HepG2 (cell line): ENCODE measurements at regions not wholly inside any gene's neighbourhood (a gene's known extent, or its start where the extent isn't known, plus 50 kb on each side); places are given as distances from the start of the nearest gene placed in this dataset.

Experiments used
- ATAC-seq: fragments of 200-7000 bp; cut with Tn5 transposase; 3 replicates; pipeline ENCODE4 v1.9.1; 2020; ENCODE audit warnings: mild to moderate bottlenecking, moderate library complexity
- BruUV-seq: library from RNA; stranded (reverse); fragments of 400-500 nt; replicated peaks from 2 replicates; lab custom pipeline; 2021; lab: Mats Ljungman, UMichigan
- CTCF ChIA-PET: fragments of 300-600 bp; formaldehyde crosslinking; extraction: SDS; loops from one replicate; lab custom pipeline; 2021; ENCODE audit warnings: low total read pairs, inconsistent platforms, low intra/inter-chr PET ratio; lab: Yijun Ruan, JAX
- POLR2A ChIA-PET: fragments of 350-600 bp; sonication (Branson Sonifier 250); formaldehyde crosslinking; loops from one replicate; lab custom pipeline; 2020; ENCODE audit warnings: antibody characterized with exemption, inconsistent platforms; lab: Yijun Ruan, JAX
- DNase-seq: peaks from one replicate; pipeline ENCODE4 v3.0.0-alpha.2; 2015; ENCODE audit warnings: low spot score
- FAIRE-seq: peaks from 3 replicates; lab custom pipeline; 2011; peaks lifted over from hg19 to GRCh38; lab: Jason Lieb, UNC
- H2AFZ ChIP-seq: one replicate; pipeline ENCODE4 v1.6.1; 2011; ENCODE audit warnings: low read length, inconsistent platforms
- H3K27ac ChIP-seq: fragments of 300-600 bp; 3 replicates; pipeline ENCODE4 v1.8.0; 2011; ENCODE audit warnings: mixed run types, mild to moderate bottlenecking, mixed read lengths, low read length, inconsistent platforms; ENCODE audit not compliant: insufficient read depth; ENCODE audit errors: extremely low read length
- H3K27me3 ChIP-seq, 2 experiments: fragments of 200-600 bp in 1 of 2; 2 replicates in 1 of 2; 3 replicates in 1 of 2; pipeline versions ENCODE4 v1.6.0 to v1.8.0; 2011; ENCODE audit warnings: low read length in 2 of 2, mild to moderate bottlenecking in 2 of 2, moderate library complexity in 2 of 2, inconsistent platforms in 1 of 2; ENCODE audit not compliant: insufficient read depth in 2 of 2, control insufficient read depth in 1 of 2
- H3K36me3 ChIP-seq, 2 experiments: fragments of 200-600 bp in 1 of 2; replicated peaks in 1 of 2; 2 replicates in 1 of 2; 3 replicates in 1 of 2; pipeline versions ENCODE4 v1.5.1 to v1.8.0; 2011; ENCODE audit warnings: low read length in 2 of 2, inconsistent platforms in 1 of 2; ENCODE audit not compliant: insufficient read depth in 2 of 2, control insufficient read depth in 1 of 2
- H3K4me1 ChIP-seq: 2 replicates; pipeline ENCODE4 v1.5.1; 2012; ENCODE audit warnings: low read length, inconsistent platforms; ENCODE audit not compliant: insufficient read depth
- H3K4me2 ChIP-seq: 2 replicates; pipeline ENCODE4 v1.6.0; 2011; ENCODE audit warnings: low read depth, low read length, inconsistent platforms
- H3K4me3 ChIP-seq, 3 experiments: fragments of 200-600 bp in 1 of 3; sonication (generic), shearing (Covaris generic) in 1 of 3; replicated peaks in 1 of 3; 2 replicates each; pipeline ENCODE4 v1.5.1; 2011 to 2016; ENCODE audit warnings: low read length in 3 of 3, inconsistent platforms in 2 of 3, low read depth in 2 of 3, mild to moderate bottlenecking in 2 of 3, control low read depth in 1 of 3, mixed read lengths in 1 of 3; ENCODE audit not compliant: insufficient read depth in 1 of 3
- H3K79me2 ChIP-seq: one replicate; pipeline ENCODE4 v1.6.1; 2011; ENCODE audit warnings: low read length, inconsistent platforms; ENCODE audit not compliant: insufficient read depth
- H3K9ac ChIP-seq: 2 replicates; pipeline ENCODE4 v1.6.0; 2011; ENCODE audit warnings: mild to moderate bottlenecking, low read depth, low read length, inconsistent platforms; ENCODE audit not compliant: insufficient read depth
- H3K9me3 ChIP-seq: 2 replicates; pipeline ENCODE4 v1.5.1; 2012; ENCODE audit warnings: mild to moderate bottlenecking, low read length
- H4K20me1 ChIP-seq: 2 replicates; pipeline ENCODE4 v1.6.0; 2011; ENCODE audit warnings: inconsistent platforms, mild to moderate bottlenecking, low read length, moderate library complexity; ENCODE audit not compliant: insufficient read depth
- ATM ChIP-seq: fragments of 450-650 bp; IDR thresholded peaks from 2 replicates; pipeline ENCODE4 v1.7.1; 2017; ENCODE audit warnings: mild to moderate bottlenecking, borderline replicate concordance
- BCL6 ChIP-seq: IDR thresholded peaks from 2 replicates; pipeline ENCODE4 v1.6.1; 2016; ENCODE audit warnings: missing genetic modification reagents, missing compliant biosample characterization
- EHMT2 ChIP-seq: fragments of 200-600 bp; sonication (generic); IDR thresholded peaks from 2 replicates; pipeline ENCODE4 v1.7.0; 2017; ENCODE audit warnings: antibody characterized with exemption, low read depth, low read length, borderline replicate concordance
- ELF1 ChIP-seq: sonication (generic); formaldehyde crosslinking; IDR thresholded peaks from 2 replicates; pipeline ENCODE4 v1.4.0; 2020; ENCODE audit warnings: missing genetic modification reagents
- GPN1 ChIP-seq: sonication (generic); formaldehyde crosslinking; IDR thresholded peaks from 2 replicates; pipeline ENCODE4 v1.5.1; 2020; ENCODE audit warnings: missing genetic modification reagents, borderline replicate concordance
- HNRNPL ChIP-seq: fragments of 200-400 bp; formaldehyde crosslinking; IDR thresholded peaks from 2 replicates; pipeline ENCODE4 v1.6.1; 2017; ENCODE audit warnings: mild to moderate bottlenecking, low read depth, low read length
- HNRNPLL ChIP-seq: fragments of 200-400 bp; formaldehyde crosslinking; IDR thresholded peaks from 2 replicates; pipeline ENCODE4 v1.6.1; 2017; ENCODE audit warnings: mild to moderate bottlenecking, low read depth, low read length; ENCODE audit not compliant: poor library complexity, severe bottlenecking
- NCOA2 ChIP-seq: sonication (generic); formaldehyde crosslinking; IDR thresholded peaks from 2 replicates; pipeline ENCODE4 v1.8.0; 2022; ENCODE audit warnings: inconsistent platforms
- NFYB ChIP-seq: sonication (generic); formaldehyde crosslinking; IDR thresholded peaks from 2 replicates; pipeline ENCODE4 v1.4.0; 2020; ENCODE audit warnings: missing genetic modification reagents
- ZBTB20 ChIP-seq: sonication (generic); formaldehyde crosslinking; IDR thresholded peaks from 2 replicates; pipeline ENCODE4 v1.8.1; 2023; ENCODE audit warnings: missing genetic modification reagents, low read depth, mild to moderate bottlenecking, borderline replicate concordance
- ZFP1 ChIP-seq: IDR thresholded peaks from 2 replicates; pipeline ENCODE4 v1.6.1; 2016
- ZNF207 ChIP-seq: fragments of 450-650 bp; IDR thresholded peaks from 2 replicates; pipeline ENCODE4 v1.6.1; 2016; ENCODE audit warnings: antibody characterized with exemption, borderline replicate concordance
- ZNF282 ChIP-seq: fragments of 450-650 bp; IDR thresholded peaks from 2 replicates; pipeline ENCODE4 v1.6.1; 2018; ENCODE audit not compliant: partially characterized antibody
- WGBS: methylation state at CpG from one replicate; pipeline ENCODE4 v1.1.6; 2017; ENCODE audit warnings: low lambda C conversion rate; 5-methylcytosine and 5-hydroxymethylcytosine counted together
- in situ Hi-C: cut with HindIII; loops from 2 replicates; pipeline ENCODE4 v1.10.0; 2017; ENCODE audit warnings: low pct_unique_long_range_greater_than_20kb; ENCODE audit not compliant: extremely low pct_ligation_motif_present
- intact Hi-C: fragments of 100-400 bp; cut with micrococcal nuclease; formaldehyde crosslinking; loops from one replicate; pipeline ENCODE4 v1.10.0; 2022; ENCODE audit not compliant: unreplicated experiment
- TF ChIP-seq, protein P1 (sequence below): IDR thresholded peaks from 2 replicates; pipeline ENCODE4 v1.6.1; 2018; ENCODE audit warnings: missing genetic modification reagents
- TF ChIP-seq, protein P2 (sequence below): sonication (generic); formaldehyde crosslinking; IDR thresholded peaks from 2 replicates; pipeline ENCODE4 v1.8.0; 2022; ENCODE audit warnings: mild to moderate bottlenecking, missing genetic modification reagents, borderline replicate concordance
- TF ChIP-seq, protein P3 (sequence below): sonication (generic); formaldehyde crosslinking; IDR thresholded peaks from 2 replicates; pipeline ENCODE4 v1.4.0; 2020; ENCODE audit warnings: missing genetic modification reagents; ENCODE audit errors: not compliant biosample characterization
- TF ChIP-seq, protein P4 (sequence below): sonication (generic); formaldehyde crosslinking; IDR thresholded peaks from 2 replicates; pipeline ENCODE4 v1.5.1; 2020; ENCODE audit warnings: mild to moderate bottlenecking, missing genetic modification reagents, moderate library complexity

DNA sequence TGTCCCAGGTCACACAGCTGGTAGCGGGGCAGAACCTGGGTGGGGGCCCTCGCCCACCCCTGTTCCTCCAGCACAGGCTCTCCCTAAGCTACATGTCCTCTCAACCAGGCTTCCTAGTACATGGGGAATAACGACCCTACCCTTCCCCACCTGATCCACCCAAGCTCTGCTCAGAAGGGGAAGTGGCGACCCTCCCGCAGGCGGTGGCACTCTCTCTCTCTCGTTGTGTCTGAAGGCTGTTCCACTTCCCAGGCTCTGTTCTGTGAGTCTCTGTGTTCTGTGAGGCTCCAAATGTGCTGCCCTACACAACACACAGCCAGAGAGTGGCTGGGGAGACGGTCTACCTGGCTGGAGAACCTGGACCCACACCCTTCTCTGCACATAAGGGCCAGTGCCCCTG lies 135.8 kb downstream of the COPS8 start (continued):
- no peak for TF ChIP-seq ELF1 (CRISPR knock-in tag)
- TF ChIP-seq GPN1 = no peak
- TF ChIP-seq HNRNPL = no peak
- TF ChIP-seq, protein P1, sequence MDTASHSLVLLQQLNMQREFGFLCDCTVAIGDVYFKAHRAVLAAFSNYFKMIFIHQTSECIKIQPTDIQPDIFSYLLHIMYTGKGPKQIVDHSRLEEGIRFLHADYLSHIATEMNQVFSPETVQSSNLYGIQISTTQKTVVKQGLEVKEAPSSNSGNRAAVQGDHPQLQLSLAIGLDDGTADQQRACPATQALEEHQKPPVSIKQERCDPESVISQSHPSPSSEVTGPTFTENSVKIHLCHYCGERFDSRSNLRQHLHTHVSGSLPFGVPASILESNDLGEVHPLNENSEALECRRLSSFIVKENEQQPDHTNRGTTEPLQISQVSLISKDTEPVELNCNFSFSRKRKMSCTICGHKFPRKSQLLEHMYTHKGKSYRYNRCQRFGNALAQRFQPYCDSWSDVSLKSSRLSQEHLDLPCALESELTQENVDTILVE (CRISPR knock-in tag) = no peak
- no peak for TF ChIP-seq ZFP1 (CRISPR knock-in tag)

DNA sequence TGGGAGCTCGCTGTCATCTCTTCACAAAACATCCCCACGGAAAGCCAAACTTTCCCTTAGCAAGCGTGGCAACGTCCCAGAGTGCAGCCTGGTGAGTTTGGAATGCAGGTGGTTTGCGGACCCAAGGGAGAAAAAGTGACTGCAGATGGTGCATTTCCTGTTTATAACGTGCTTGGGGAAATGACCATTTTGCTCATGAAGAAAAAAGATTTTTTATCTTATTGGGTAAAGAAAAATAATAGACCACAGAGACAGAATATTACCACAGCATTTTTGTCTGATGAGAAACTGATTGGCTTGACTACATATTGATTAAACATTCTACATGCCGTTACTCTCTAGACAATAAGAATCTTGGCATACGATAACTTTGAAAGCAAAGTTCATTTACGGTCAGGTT lies 136.5 kb downstream of the COPS8 start:
- Histone ChIP-seq H2AFZ (no peak overlapping the region), H3K9ac (no peak overlapping the region), H3K4me2 (no peak overlapping the region), H3K27me3 (peaks cover 0 to 13% of the 10 kb centered on the region in 2 experiments; a peak in 2 of 5 replicates), H3K9me3 (no peaks in the 10 kb centered on the region), H3K4me3 (no peak overlapping the region), H3K79me2 (no peaks in the 10 kb centered on the region), H3K4me1 (no peaks in the 10 kb centered on the region), H3K27ac (no peak overlapping the region), H3K36me3 (no peaks in the 10 kb centered on the region), H4K20me1 (no peaks in the 10 kb centered on the region)
- POLR2A ChIA-PET = no interaction called here
- TF ChIP-seq, protein P2, sequence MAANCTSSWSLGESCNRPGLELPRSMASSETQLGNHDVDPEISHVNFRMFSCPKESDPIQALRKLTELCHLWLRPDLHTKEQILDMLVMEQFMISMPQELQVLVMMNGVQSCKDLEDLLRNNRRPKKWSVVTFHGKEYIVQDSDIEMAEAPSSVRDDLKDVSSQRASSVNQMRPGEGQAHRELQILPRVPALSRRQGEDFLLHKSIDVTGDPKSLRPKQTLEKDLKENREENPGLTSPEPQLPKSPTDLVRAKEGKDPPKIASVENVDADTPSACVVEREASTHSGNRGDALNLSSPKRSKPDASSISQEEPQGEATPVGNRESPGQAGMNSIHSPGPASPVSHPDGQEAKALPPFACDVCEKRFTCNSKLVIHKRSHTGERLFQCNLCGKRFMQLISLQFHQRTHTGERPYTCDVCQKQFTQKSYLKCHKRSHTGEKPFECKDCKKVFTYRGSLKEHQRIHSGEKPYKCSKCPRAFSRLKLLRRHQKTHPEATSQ (CRISPR knock-in tag) = no peak
- TF ChIP-seq, protein P3, sequence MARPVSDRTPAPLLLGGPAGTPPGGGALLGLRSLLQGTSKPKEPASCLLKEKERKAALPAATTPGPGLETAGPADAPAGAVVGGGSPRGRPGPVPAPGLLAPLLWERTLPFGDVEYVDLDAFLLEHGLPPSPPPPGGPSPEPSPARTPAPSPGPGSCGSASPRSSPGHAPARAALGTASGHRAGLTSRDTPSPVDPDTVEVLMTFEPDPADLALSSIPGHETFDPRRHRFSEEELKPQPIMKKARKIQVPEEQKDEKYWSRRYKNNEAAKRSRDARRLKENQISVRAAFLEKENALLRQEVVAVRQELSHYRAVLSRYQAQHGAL (CRISPR knock-in tag) = no peak
- TF ChIP-seq ATM (no peak), BCL6 (no peak), NFYB (CRISPR knock-in tag) (no peak), NCOA2 (no peak), EHMT2 (no peak), HNRNPLL (no peak), ZNF207 (no peak), ZNF282 (no peak), ZBTB20 (CRISPR knock-in tag) (no peak)
- TF ChIP-seq, protein P4, sequence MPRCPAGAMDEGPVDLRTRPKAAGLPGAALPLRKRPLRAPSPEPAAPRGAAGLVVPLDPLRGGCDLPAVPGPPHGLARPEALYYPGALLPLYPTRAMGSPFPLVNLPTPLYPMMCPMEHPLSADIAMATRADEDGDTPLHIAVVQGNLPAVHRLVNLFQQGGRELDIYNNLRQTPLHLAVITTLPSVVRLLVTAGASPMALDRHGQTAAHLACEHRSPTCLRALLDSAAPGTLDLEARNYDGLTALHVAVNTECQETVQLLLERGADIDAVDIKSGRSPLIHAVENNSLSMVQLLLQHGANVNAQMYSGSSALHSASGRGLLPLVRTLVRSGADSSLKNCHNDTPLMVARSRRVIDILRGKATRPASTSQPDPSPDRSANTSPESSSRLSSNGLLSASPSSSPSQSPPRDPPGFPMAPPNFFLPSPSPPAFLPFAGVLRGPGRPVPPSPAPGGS (CRISPR knock-in tag) = no peak
- DNase-seq (no peak), ATAC-seq (no peak), FAIRE-seq (no peak)
- CTCF ChIA-PET = no interaction called here
- in situ Hi-C loops (no loop called here), intact Hi-C loops (no loop called here)
- BruUV-seq = no TSS peak
- WGBS = 24% methylated on average over 9 of the region's 9 CpGs
